ENCODE measurements at regions not wholly inside any gene's neighbourhood (a gene's known extent, or its start where the extent isn't known, plus 50 kb on each side); places are given as distances from the start of the nearest gene placed in this dataset.
"Not testable (repeated sequence)": the region's sequence is repeated elsewhere in the genome, so short reads cannot be mapped to it uniquely, and the experiment has no call there.

DNA sequence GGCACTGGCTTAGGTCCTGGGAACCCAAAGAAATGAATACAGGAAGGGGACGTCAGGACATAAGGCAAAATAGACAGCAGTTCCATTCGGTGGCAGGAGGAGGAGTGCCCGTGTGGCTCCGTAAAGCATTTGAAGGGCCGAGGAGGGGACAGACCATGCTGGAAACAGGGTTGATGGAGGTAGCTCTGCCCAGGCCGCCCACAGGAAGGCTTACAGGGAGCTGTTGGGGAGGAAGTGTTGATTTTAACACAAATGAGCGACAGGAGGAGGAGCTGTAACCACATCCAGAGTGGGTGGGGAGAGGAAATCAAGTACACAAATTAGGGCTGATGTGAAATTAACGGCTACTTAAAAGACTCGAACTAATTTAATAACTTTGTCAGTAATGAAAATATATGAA lies 54.6 kb downstream of the RBFOX3 start:
- H3K27me3 ChIP-seq (ENCODE audit: insufficient read depth, low read depth, low read length), result no peaks in the 10 kb centered on the region

DNA sequence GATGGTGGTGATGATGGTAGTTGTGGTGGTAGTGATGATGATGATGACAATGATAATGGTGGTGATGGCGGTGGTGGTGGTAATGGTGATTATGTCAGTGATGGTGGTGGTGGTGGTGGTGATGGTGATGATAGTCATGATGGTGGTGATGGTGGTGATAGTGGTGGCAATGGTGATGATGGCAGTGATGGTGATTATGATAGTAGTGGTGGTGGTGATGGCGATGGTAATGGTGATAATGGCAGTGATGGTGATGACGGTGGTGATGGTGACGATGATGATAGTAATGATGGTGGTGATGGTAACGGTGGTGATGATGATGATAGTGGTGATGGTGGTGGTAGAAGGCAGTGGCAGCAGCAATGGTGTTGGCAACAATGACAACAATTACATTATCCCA lies 55.3 kb downstream of the RBFOX3 start:
- Histone ChIP-seq H4K20me1 (ENCODE audit: insufficient read depth) (no peaks in the 10 kb centered on the region), H2AFZ (ENCODE audit: low read depth, low read length) (no peak overlapping the region), H3F3A (ENCODE audit: insufficient read depth, low read length, poor library complexity, severe bottlenecking) (no peaks in the 10 kb centered on the region), H3K27me3 (ENCODE audit: insufficient read depth, low read depth, low read length) (no peaks in the 10 kb centered on the region), H3K27ac (ENCODE audit: low read length) (no peak overlapping the region), H3K79me2 (replicated peaks; ENCODE audit: insufficient read depth, low read length) (no peaks in the 10 kb centered on the region), H3K9me2 (ENCODE audit: insufficient read depth, low read length) (no peaks in the 10 kb centered on the region), H3K4me2 (ENCODE audit: low read length) (no peak overlapping the region), H3K9ac (ENCODE audit: low read length) (no peak overlapping the region), H3K36me3 (ENCODE audit: insufficient read depth, low read length) (no peaks in the 10 kb centered on the region), H3K4me3 (ENCODE audit: low read length) (no peak overlapping the region), H3K9me3 (ENCODE audit: low read length) (no peaks in the 10 kb centered on the region)
- TF ChIP-seq RAD21 (conservative IDR thresholded peaks at IDR 0.05) (no peak), SMC3 (conservative IDR thresholded peaks at IDR 0.05; ENCODE audit: poor library complexity) (no peak), MXI1 (conservative IDR thresholded peaks at IDR 0.05; ENCODE audit: poor library complexity, severe bottlenecking) (no peak), POLR2AphosphoS5 (IDR thresholded peaks at IDR 0.05) (no peak)
- TF ChIP-seq, protein P1, sequence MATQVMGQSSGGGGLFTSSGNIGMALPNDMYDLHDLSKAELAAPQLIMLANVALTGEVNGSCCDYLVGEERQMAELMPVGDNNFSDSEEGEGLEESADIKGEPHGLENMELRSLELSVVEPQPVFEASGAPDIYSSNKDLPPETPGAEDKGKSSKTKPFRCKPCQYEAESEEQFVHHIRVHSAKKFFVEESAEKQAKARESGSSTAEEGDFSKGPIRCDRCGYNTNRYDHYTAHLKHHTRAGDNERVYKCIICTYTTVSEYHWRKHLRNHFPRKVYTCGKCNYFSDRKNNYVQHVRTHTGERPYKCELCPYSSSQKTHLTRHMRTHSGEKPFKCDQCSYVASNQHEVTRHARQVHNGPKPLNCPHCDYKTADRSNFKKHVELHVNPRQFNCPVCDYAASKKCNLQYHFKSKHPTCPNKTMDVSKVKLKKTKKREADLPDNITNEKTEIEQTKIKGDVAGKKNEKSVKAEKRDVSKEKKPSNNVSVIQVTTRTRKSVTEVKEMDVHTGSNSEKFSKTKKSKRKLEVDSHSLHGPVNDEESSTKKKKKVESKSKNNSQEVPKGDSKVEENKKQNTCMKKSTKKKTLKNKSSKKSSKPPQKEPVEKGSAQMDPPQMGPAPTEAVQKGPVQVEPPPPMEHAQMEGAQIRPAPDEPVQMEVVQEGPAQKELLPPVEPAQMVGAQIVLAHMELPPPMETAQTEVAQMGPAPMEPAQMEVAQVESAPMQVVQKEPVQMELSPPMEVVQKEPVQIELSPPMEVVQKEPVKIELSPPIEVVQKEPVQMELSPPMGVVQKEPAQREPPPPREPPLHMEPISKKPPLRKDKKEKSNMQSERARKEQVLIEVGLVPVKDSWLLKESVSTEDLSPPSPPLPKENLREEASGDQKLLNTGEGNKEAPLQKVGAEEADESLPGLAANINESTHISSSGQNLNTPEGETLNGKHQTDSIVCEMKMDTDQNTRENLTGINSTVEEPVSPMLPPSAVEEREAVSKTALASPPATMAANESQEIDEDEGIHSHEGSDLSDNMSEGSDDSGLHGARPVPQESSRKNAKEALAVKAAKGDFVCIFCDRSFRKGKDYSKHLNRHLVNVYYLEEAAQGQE (IDR thresholded peaks at IDR 0.05; ENCODE audit: borderline replicate concordance), result no peak
- TF ChIP-seq, protein P2, sequence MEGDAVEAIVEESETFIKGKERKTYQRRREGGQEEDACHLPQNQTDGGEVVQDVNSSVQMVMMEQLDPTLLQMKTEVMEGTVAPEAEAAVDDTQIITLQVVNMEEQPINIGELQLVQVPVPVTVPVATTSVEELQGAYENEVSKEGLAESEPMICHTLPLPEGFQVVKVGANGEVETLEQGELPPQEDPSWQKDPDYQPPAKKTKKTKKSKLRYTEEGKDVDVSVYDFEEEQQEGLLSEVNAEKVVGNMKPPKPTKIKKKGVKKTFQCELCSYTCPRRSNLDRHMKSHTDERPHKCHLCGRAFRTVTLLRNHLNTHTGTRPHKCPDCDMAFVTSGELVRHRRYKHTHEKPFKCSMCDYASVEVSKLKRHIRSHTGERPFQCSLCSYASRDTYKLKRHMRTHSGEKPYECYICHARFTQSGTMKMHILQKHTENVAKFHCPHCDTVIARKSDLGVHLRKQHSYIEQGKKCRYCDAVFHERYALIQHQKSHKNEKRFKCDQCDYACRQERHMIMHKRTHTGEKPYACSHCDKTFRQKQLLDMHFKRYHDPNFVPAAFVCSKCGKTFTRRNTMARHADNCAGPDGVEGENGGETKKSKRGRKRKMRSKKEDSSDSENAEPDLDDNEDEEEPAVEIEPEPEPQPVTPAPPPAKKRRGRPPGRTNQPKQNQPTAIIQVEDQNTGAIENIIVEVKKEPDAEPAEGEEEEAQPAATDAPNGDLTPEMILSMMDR (IDR thresholded peaks at IDR 0.05; ENCODE audit: poor library complexity, severe bottlenecking), result no peak

More for the DNA sequence above, 54.6 kb downstream of the RBFOX3 start:
- Histone ChIP-seq H3K9me3 (ENCODE audit: low read length) (no peaks in the 10 kb centered on the region), H4K20me1 (ENCODE audit: insufficient read depth) (no peaks in the 10 kb centered on the region), H2AFZ (ENCODE audit: low read depth, low read length) (no peak overlapping the region), H3F3A (ENCODE audit: insufficient read depth, low read length, poor library complexity, severe bottlenecking) (no peaks in the 10 kb centered on the region), H3K4me3 (ENCODE audit: low read length) (no peak overlapping the region), H3K27ac (ENCODE audit: low read length) (no peak overlapping the region), H3K79me2 (replicated peaks; ENCODE audit: insufficient read depth, low read length) (no peaks in the 10 kb centered on the region), H3K36me3 (ENCODE audit: insufficient read depth, low read length) (no peaks in the 10 kb centered on the region), H3K9ac (ENCODE audit: low read length) (no peak overlapping the region), H3K4me2 (ENCODE audit: low read length) (no peak overlapping the region), H3K9me2 (ENCODE audit: insufficient read depth, low read length) (no peaks in the 10 kb centered on the region)
- TF ChIP-seq EP300 (conservative IDR thresholded peaks at IDR 0.05; ENCODE audit: poor library complexity, severe bottlenecking) (no peak), EZH2 (IDR thresholded peaks at IDR 0.05; ENCODE audit: borderline replicate concordance, insufficient read depth, low read length, poor library complexity, severe bottlenecking) (no peak), TAF1 (IDR thresholded peaks at IDR 0.05; ENCODE audit: low read depth) (no peak), RAD21 (conservative IDR thresholded peaks at IDR 0.05) (no peak), POLR2AphosphoS5 (IDR thresholded peaks at IDR 0.05) (no peak), MXI1 (conservative IDR thresholded peaks at IDR 0.05; ENCODE audit: poor library complexity, severe bottlenecking) (no peak), SMC3 (conservative IDR thresholded peaks at IDR 0.05; ENCODE audit: poor library complexity) (no peak)
- TF ChIP-seq, protein P1 (IDR thresholded peaks at IDR 0.05; ENCODE audit: borderline replicate concordance), result no peak
- TF ChIP-seq, protein P2 (IDR thresholded peaks at IDR 0.05; ENCODE audit: poor library complexity, severe bottlenecking), result no peak

DNA sequence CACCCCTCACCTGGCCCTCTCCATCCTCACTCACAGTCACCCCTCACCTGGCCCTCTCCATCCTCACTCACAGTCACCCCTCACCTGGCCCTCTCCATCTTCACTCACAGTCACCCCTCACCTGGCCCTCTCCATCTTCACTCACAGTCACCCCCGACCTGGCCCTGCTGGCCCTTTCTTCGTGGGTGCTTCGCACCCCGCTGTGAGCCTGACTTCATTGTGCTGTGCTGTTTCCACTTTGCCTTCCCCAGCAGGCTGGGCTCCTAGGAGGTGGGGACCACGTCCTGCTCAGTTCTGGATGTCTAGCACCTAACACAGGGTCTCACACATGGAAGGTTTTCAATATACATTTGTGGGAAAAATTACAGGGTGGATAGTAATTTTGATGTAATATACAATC lies 56.5 kb downstream of the RBFOX3 start:
- H3K9ac ChIP-seq (ENCODE audit: low read length); H3K27ac ChIP-seq (ENCODE audit: low read length); H4K20me1 ChIP-seq (ENCODE audit: insufficient read depth); H3K9me3 ChIP-seq (ENCODE audit: low read length); H3F3A ChIP-seq (ENCODE audit: insufficient read depth, low read length, poor library complexity, severe bottlenecking); H3K4me3 ChIP-seq (ENCODE audit: low read length); H3K4me2 ChIP-seq (ENCODE audit: low read length); H3K36me3 ChIP-seq (ENCODE audit: insufficient read depth, low read length); H3K79me2 ChIP-seq (replicated peaks; ENCODE audit: insufficient read depth, low read length); H3K27me3 ChIP-seq (ENCODE audit: insufficient read depth, low read depth, low read length); H3K9me2 ChIP-seq (ENCODE audit: insufficient read depth, low read length); H2AFZ ChIP-seq (ENCODE audit: low read depth, low read length): not testable (repeated sequence)

Measured in neural cell (in vitro differentiated cells).